HepG2 (cell line): ENCODE measurements at regions not wholly inside any gene's neighbourhood (a gene's known extent, or its start where the extent isn't known, plus 50 kb on each side); places are given as distances from the start of the nearest gene placed in this dataset.

ENCODE experiments used
- ATAC-seq: fragments of 200-7000 bp; cut with Tn5 transposase; 3 replicates; pipeline ENCODE4 v1.9.1; 2020; ENCODE audit warnings: mild to moderate bottlenecking, moderate library complexity
- BruUV-seq: library from RNA; stranded (reverse); fragments of 400-500 nt; replicated peaks from 2 replicates; lab custom pipeline; 2021; lab: Mats Ljungman, UMichigan
- CTCF ChIA-PET: fragments of 300-600 bp; formaldehyde crosslinking; extraction: SDS; loops from one replicate; lab custom pipeline; 2021; ENCODE audit warnings: low total read pairs, inconsistent platforms, low intra/inter-chr PET ratio; lab: Yijun Ruan, JAX
- POLR2A ChIA-PET: fragments of 350-600 bp; sonication (Branson Sonifier 250); formaldehyde crosslinking; loops from one replicate; lab custom pipeline; 2020; ENCODE audit warnings: antibody characterized with exemption, inconsistent platforms; lab: Yijun Ruan, JAX
- DNase-seq: peaks from one replicate; pipeline ENCODE4 v3.0.0-alpha.2; 2015; ENCODE audit warnings: low spot score
- FAIRE-seq: peaks from 3 replicates; lab custom pipeline; 2011; peaks lifted over from hg19 to GRCh38; lab: Jason Lieb, UNC
- H2AFZ ChIP-seq: one replicate; pipeline ENCODE4 v1.6.1; 2011; ENCODE audit warnings: low read length, inconsistent platforms
- H3K27ac ChIP-seq: fragments of 300-600 bp; 3 replicates; pipeline ENCODE4 v1.8.0; 2011; ENCODE audit warnings: mixed run types, mild to moderate bottlenecking, mixed read lengths, low read length, inconsistent platforms; ENCODE audit not compliant: insufficient read depth; ENCODE audit errors: extremely low read length
- H3K27me3 ChIP-seq, 2 experiments: fragments of 200-600 bp in 1 of 2; 2 replicates in 1 of 2; 3 replicates in 1 of 2; pipeline versions ENCODE4 v1.6.0 to v1.8.0; 2011; ENCODE audit warnings: low read length in 2 of 2, mild to moderate bottlenecking in 2 of 2, moderate library complexity in 2 of 2, inconsistent platforms in 1 of 2; ENCODE audit not compliant: insufficient read depth in 2 of 2, control insufficient read depth in 1 of 2
- H3K36me3 ChIP-seq, 2 experiments: fragments of 200-600 bp in 1 of 2; replicated peaks in 1 of 2; 2 replicates in 1 of 2; 3 replicates in 1 of 2; pipeline versions ENCODE4 v1.5.1 to v1.8.0; 2011; ENCODE audit warnings: low read length in 2 of 2, inconsistent platforms in 1 of 2; ENCODE audit not compliant: insufficient read depth in 2 of 2, control insufficient read depth in 1 of 2
- H3K4me1 ChIP-seq: 2 replicates; pipeline ENCODE4 v1.5.1; 2012; ENCODE audit warnings: low read length, inconsistent platforms; ENCODE audit not compliant: insufficient read depth
- H3K4me2 ChIP-seq: 2 replicates; pipeline ENCODE4 v1.6.0; 2011; ENCODE audit warnings: low read depth, low read length, inconsistent platforms
- H3K4me3 ChIP-seq, 3 experiments: fragments of 200-600 bp in 1 of 3; sonication (generic), shearing (Covaris generic) in 1 of 3; replicated peaks in 1 of 3; 2 replicates each; pipeline ENCODE4 v1.5.1; 2011 to 2016; ENCODE audit warnings: low read length in 3 of 3, inconsistent platforms in 2 of 3, low read depth in 2 of 3, mild to moderate bottlenecking in 2 of 3, control low read depth in 1 of 3, mixed read lengths in 1 of 3; ENCODE audit not compliant: insufficient read depth in 1 of 3
- H3K79me2 ChIP-seq: one replicate; pipeline ENCODE4 v1.6.1; 2011; ENCODE audit warnings: low read length, inconsistent platforms; ENCODE audit not compliant: insufficient read depth
- H3K9ac ChIP-seq: 2 replicates; pipeline ENCODE4 v1.6.0; 2011; ENCODE audit warnings: mild to moderate bottlenecking, low read depth, low read length, inconsistent platforms; ENCODE audit not compliant: insufficient read depth
- H3K9me3 ChIP-seq: 2 replicates; pipeline ENCODE4 v1.5.1; 2012; ENCODE audit warnings: mild to moderate bottlenecking, low read length
- H4K20me1 ChIP-seq: 2 replicates; pipeline ENCODE4 v1.6.0; 2011; ENCODE audit warnings: inconsistent platforms, mild to moderate bottlenecking, low read length, moderate library complexity; ENCODE audit not compliant: insufficient read depth
- ARID5B ChIP-seq: IDR thresholded peaks from 2 replicates; pipeline ENCODE4 v1.4.0; 2020; ENCODE audit warnings: mild to moderate bottlenecking, missing genetic modification reagents
- ATF7-NPFF ChIP-seq: sonication (generic); formaldehyde crosslinking; IDR thresholded peaks from 2 replicates; pipeline ENCODE4 v1.8.1; 2023; ENCODE audit warnings: mild to moderate bottlenecking, low read depth, missing genetic modification reagents, moderate library complexity
- ATM ChIP-seq: fragments of 450-650 bp; IDR thresholded peaks from 2 replicates; pipeline ENCODE4 v1.7.1; 2017; ENCODE audit warnings: mild to moderate bottlenecking, borderline replicate concordance
- NR2F1 ChIP-seq, 2 experiments: fragments of 450-650 bp in 1 of 2; formaldehyde crosslinking in 1 of 2; IDR thresholded peaks; 2 replicates each; pipeline versions ENCODE4 v1.5.0 to v1.6.1; 2016 to 2020; ENCODE audit warnings: mild to moderate bottlenecking in 1 of 2, missing compliant biosample characterization in 1 of 2, missing genetic modification reagents in 1 of 2, moderate library complexity in 1 of 2
- NR2F6 ChIP-seq, 2 experiments: IDR thresholded peaks; 2 replicates each; pipeline ENCODE4 v1.6.1; 2016; ENCODE audit warnings: antibody characterized with exemption in 1 of 2, mild to moderate bottlenecking in 1 of 2
- RFXAP ChIP-seq: sonication (generic); formaldehyde crosslinking; IDR thresholded peaks from 2 replicates; pipeline ENCODE4 v1.4.0; 2020; ENCODE audit warnings: missing genetic modification reagents, borderline replicate concordance
- SRY ChIP-seq: sonication (generic); formaldehyde crosslinking; IDR thresholded peaks from 2 replicates; pipeline ENCODE4 v1.8.0; 2022; ENCODE audit warnings: mild to moderate bottlenecking, missing genetic modification reagents
- ZBTB3 ChIP-seq: sonication (generic); formaldehyde crosslinking; IDR thresholded peaks from 2 replicates; pipeline ENCODE4 v1.4.0; 2020; ENCODE audit warnings: low read depth, mild to moderate bottlenecking, moderate library complexity, missing genetic modification reagents, borderline replicate concordance
- ZBTB7B ChIP-seq: sonication (generic); formaldehyde crosslinking; IDR thresholded peaks from 2 replicates; pipeline ENCODE4 v1.4.0; 2020; ENCODE audit warnings: missing genetic modification reagents
- ZNF234 ChIP-seq: sonication (generic); formaldehyde crosslinking; conservative IDR thresholded peaks from 2 replicates; pipeline ENCODE4 v1.5.1; 2020; ENCODE audit warnings: mild to moderate bottlenecking, missing genetic modification reagents
- WGBS: methylation state at CpG from one replicate; pipeline ENCODE4 v1.1.6; 2017; ENCODE audit warnings: low lambda C conversion rate; 5-methylcytosine and 5-hydroxymethylcytosine counted together
- in situ Hi-C: cut with HindIII; loops from 2 replicates; pipeline ENCODE4 v1.10.0; 2017; ENCODE audit warnings: low pct_unique_long_range_greater_than_20kb; ENCODE audit not compliant: extremely low pct_ligation_motif_present
- intact Hi-C: fragments of 100-400 bp; cut with micrococcal nuclease; formaldehyde crosslinking; loops from one replicate; pipeline ENCODE4 v1.10.0; 2022; ENCODE audit not compliant: unreplicated experiment

DNA sequence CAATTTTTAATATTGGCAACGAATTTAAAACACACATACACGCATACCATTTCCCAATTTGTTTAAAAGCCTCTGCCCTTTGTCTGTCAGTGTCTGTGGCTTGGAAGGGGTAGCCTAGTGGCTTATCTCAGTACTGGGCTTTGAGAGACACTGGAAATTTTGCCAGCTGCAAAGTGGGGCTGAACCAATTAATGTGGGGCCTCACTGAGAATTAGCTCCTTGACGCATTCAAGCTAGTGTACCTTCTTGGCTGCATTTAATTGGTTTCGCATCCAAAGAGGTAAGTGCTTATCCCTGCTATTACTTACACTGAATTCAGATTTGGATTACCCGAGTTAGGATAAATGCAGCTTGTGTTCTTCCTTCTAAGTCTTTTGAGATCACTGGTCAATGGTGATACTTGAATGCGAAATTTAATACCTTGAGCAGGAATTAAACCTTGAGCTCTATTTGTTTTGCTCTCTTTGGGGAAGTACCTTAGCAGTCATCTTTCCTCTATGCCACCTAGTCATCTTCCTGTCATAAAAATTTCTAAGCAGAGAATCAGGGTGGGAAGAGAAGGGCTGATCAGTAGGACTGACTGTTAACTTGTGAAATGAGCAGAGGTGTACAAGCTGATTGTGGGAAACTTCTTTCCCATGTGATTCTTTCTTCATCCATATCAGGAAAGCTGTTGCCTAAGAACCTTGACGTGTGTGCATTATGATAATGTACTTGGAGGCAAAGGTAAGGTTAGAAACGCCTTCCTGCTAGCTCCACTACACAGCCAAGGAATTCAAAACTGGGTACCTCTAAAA lies 187.7 kb upstream of the E2F8 start:
- BruUV-seq: no TSS peak
- in situ Hi-C loops: no loop called here
- H3K27ac ChIP-seq: no peak overlapping the region
- no peak overlapping the region for H3K9ac ChIP-seq
- POLR2A ChIA-PET: no interaction called here
- no peak for ATAC-seq
- DNase-seq: no peak
- FAIRE-seq: no peak
- no peaks in the 10 kb centered on the region for H4K20me1 ChIP-seq
- 33% methylated on average over 8 of the region's 8 CpGs for WGBS
- no peaks in the 10 kb centered on the region for H3K9me3 ChIP-seq
- TF ChIP-seq ZBTB3: no peak
- no peak for TF ChIP-seq ZBTB7B (CRISPR knock-in tag)
- TF ChIP-seq ATM: no peak
- no peak for TF ChIP-seq ZNF234 (CRISPR knock-in tag)
- TF ChIP-seq ATF7-NPFF: no peak
- no peak for TF ChIP-seq NR2F6 (IDR thresholded peaks at IDR 0.05)
- no peak for TF ChIP-seq NR2F6 (CRISPR knock-in tag; IDR thresholded peaks at IDR 0.05)
- no peak for TF ChIP-seq NR2F1 (CRISPR knock-in tag; IDR thresholded peaks at IDR 0.05)
- TF ChIP-seq ARID5B (CRISPR knock-in tag): no peak
- no peak for TF ChIP-seq RFXAP (CRISPR knock-in tag)
- TF ChIP-seq SRY (CRISPR knock-in tag): no peak
- TF ChIP-seq, all 625 proteins: peak for 0
- no peaks in the 10 kb centered on the region for H3K36me3 ChIP-seq
- peaks cover 2 to 12% of the 10 kb centered on the region in 2 experiments; a peak in 2 of 5 replicates for H3K27me3 ChIP-seq
- CTCF ChIA-PET: no interaction called here
- intact Hi-C loops: no loop called here
- no peak overlapping the region for H3K4me2 ChIP-seq
- no peaks in the 10 kb centered on the region for H3K79me2 ChIP-seq
- H2AFZ ChIP-seq: no peak overlapping the region
- H3K4me3 ChIP-seq: no peak overlapping the region
- H3K4me1 ChIP-seq: no peaks in the 10 kb centered on the region
